ENCODE measurements at regions not wholly inside any gene's neighbourhood (a gene's known extent, or its start where the extent isn't known, plus 50 kb on each side); places are given as distances from the start of the nearest gene placed in this dataset.
"Not testable (repeated sequence)": the region's sequence is repeated elsewhere in the genome, so short reads cannot be mapped to it uniquely, and the experiment has no call there.

- no peak for TF ChIP-seq REST (IDR thresholded peaks at IDR 0.05)
- no peak for TF ChIP-seq ATF3 (IDR thresholded peaks at IDR 0.05)
- no peak for TF ChIP-seq FOXA2 (IDR thresholded peaks at IDR 0.05)
- TF ChIP-seq EGR1 (IDR thresholded peaks at IDR 0.05; ENCODE audit: low read depth in 2 of 2) = no peak
Measured at GRCh38 chr6:168841609-168842278, 400.8 kb downstream of the SMOC2 start (continued).

GRCh38 chr6:168840932-168841331, 399.9 kb downstream of the SMOC2 start:
- not testable (repeated sequence) for DNase-seq (ENCODE audit: low spot score); H3K27me3 ChIP-seq (ENCODE audit: control insufficient read depth in 4 of 4, insufficient read depth in 4 of 4, low read length in 3 of 4); H3K27ac ChIP-seq (ENCODE audit: low read depth in 1 of 2, low read length in 2 of 2); H3K36me3 ChIP-seq (ENCODE audit: control insufficient read depth in 4 of 4, insufficient read depth in 3 of 4, low read depth in 1 of 4, low read length in 3 of 4); H3K4me1 ChIP-seq (ENCODE audit: control insufficient read depth in 4 of 4, insufficient read depth in 4 of 4, low read length in 3 of 4); H3K9ac ChIP-seq (ENCODE audit: low read depth in 1 of 2, low read length in 2 of 2); H3K9me3 ChIP-seq (ENCODE audit: control insufficient read depth in 4 of 4, low read length in 3 of 4); H3K4me3 ChIP-seq (ENCODE audit: low read depth in 1 of 3, low read length in 3 of 3)
- 77% methylated on average over 38 of the region's 40 CpGs for WGBS

- not testable (repeated sequence) for H3K9me3 ChIP-seq (ENCODE audit: control insufficient read depth in 4 of 4, low read length in 3 of 4); H3K4me1 ChIP-seq (ENCODE audit: control insufficient read depth in 4 of 4, insufficient read depth in 4 of 4, low read length in 3 of 4); DNase-seq (ENCODE audit: low spot score); H3K27me3 ChIP-seq (ENCODE audit: control insufficient read depth in 4 of 4, insufficient read depth in 4 of 4, low read length in 3 of 4); H3K9ac ChIP-seq (ENCODE audit: low read depth in 1 of 2, low read length in 2 of 2); H3K36me3 ChIP-seq (ENCODE audit: control insufficient read depth in 4 of 4, insufficient read depth in 3 of 4, low read depth in 1 of 4, low read length in 3 of 4); H3K4me3 ChIP-seq (ENCODE audit: low read depth in 1 of 3, low read length in 3 of 3); H3K27ac ChIP-seq (ENCODE audit: low read depth in 1 of 2, low read length in 2 of 2)
- 88% methylated on average over 20 of the region's 25 CpGs for WGBS
Measured at GRCh38 chr6:168840299-168840698, 399.3 kb downstream of the SMOC2 start.

- no peak for DNase-seq (ENCODE audit: low spot score)
- H3K9me3 ChIP-seq (ENCODE audit: control insufficient read depth in 4 of 4, low read length in 3 of 4) = no peaks in the 10 kb centered on the region
- H3K4me3 ChIP-seq (ENCODE audit: low read depth in 1 of 3, low read length in 3 of 3) = no peak overlapping the region
- WGBS = 78% methylated on average over 15 of the region's 15 CpGs
- H3K36me3 ChIP-seq (ENCODE audit: control insufficient read depth in 4 of 4, insufficient read depth in 3 of 4, low read depth in 1 of 4, low read length in 3 of 4) = no peaks in the 10 kb centered on the region
- no peak overlapping the region for H3K27ac ChIP-seq (ENCODE audit: low read depth in 1 of 2, low read length in 2 of 2)
- TF ChIP-seq HNF4G (IDR thresholded peaks at IDR 0.05) = no peak
- TF ChIP-seq EGR1 (IDR thresholded peaks at IDR 0.05; ENCODE audit: low read depth in 2 of 2) = no peak
- TF ChIP-seq RXRA (IDR thresholded peaks at IDR 0.05) = no peak
- no peak for TF ChIP-seq ATF3 (IDR thresholded peaks at IDR 0.05)
- TF ChIP-seq JUND (IDR thresholded peaks at IDR 0.05) = no peak
- TF ChIP-seq ZBTB33 (IDR thresholded peaks at IDR 0.05) = no peak
- no peak for TF ChIP-seq TAF1 (conservative IDR thresholded peaks at IDR 0.05)
- no peak for TF ChIP-seq YY1 (IDR thresholded peaks at IDR 0.05)
- no peak for TF ChIP-seq MAX (IDR thresholded peaks at IDR 0.05)
- TF ChIP-seq RAD21 (IDR thresholded peaks at IDR 0.05) = no peak
- TF ChIP-seq FOXA2 (IDR thresholded peaks at IDR 0.05) = no peak
- TF ChIP-seq REST (IDR thresholded peaks at IDR 0.05) = no peak
- TF ChIP-seq CTCF (IDR thresholded peaks at IDR 0.05; ENCODE audit: low read depth, low read length, missing input control) = no peak
- H3K27me3 ChIP-seq (ENCODE audit: control insufficient read depth in 4 of 4, insufficient read depth in 4 of 4, low read length in 3 of 4) = peaks cover 0 to 5% (median 3%) of the 10 kb centered on the region in 4 donors
- no peaks in the 10 kb centered on the region for H3K4me1 ChIP-seq (ENCODE audit: control insufficient read depth in 4 of 4, insufficient read depth in 4 of 4, low read length in 3 of 4)
- no peak overlapping the region for H3K9ac ChIP-seq (ENCODE audit: low read depth in 1 of 2, low read length in 2 of 2)
Measured at GRCh38 chr6:168838037-168838399, 397.0 kb downstream of the SMOC2 start.

All from liver (tissue), 8 donors.